ENCODE measurements at regions not wholly inside any gene's neighbourhood (a gene's known extent, or its start where the extent isn't known, plus 50 kb on each side); places are given as distances from the start of the nearest gene placed in this dataset.

GRCh38 chr18:77772177-77772576, 522.5 kb downstream of the GALR1 start:
- no peak for TF ChIP-seq ZFP3 (CRISPR knock-in tag; IDR thresholded peaks at IDR 0.05)
- no peak for TF ChIP-seq BACH2 (CRISPR knock-in tag; IDR thresholded peaks at IDR 0.05; ENCODE audit: borderline replicate concordance)
- TF ChIP-seq ZNF8 (CRISPR knock-in tag; IDR thresholded peaks at IDR 0.05), result no peak
- ATAC-seq, result no peak

GRCh38 chr18:77776104-77776503, 526.5 kb downstream of the GALR1 start:
- ATAC-seq, result no peak
- TF ChIP-seq CSDC2 (CRISPR knock-in tag; IDR thresholded peaks at IDR 0.05) (no peak), BACH2 (CRISPR knock-in tag; IDR thresholded peaks at IDR 0.05; ENCODE audit: borderline replicate concordance) (no peak), ZC3H10 (CRISPR knock-in tag; IDR thresholded peaks at IDR 0.05) (no peak), ZNF70 (CRISPR knock-in tag; IDR thresholded peaks at IDR 0.05) (no peak), OSR1 (CRISPR knock-in tag; IDR thresholded peaks at IDR 0.05) (no peak), PPARA (CRISPR knock-in tag; IDR thresholded peaks at IDR 0.05; ENCODE audit: borderline replicate concordance) (no peak), TCF4 (CRISPR knock-in tag; IDR thresholded peaks at IDR 0.05; ENCODE audit: borderline replicate concordance) (no peak), TOX (CRISPR knock-in tag; IDR thresholded peaks at IDR 0.05; ENCODE audit: borderline replicate concordance) (no peak), ESRRG (CRISPR knock-in tag; IDR thresholded peaks at IDR 0.05) (no peak), ZFP30 (CRISPR knock-in tag; IDR thresholded peaks at IDR 0.05) (no peak), POU6F1 (CRISPR knock-in tag; IDR thresholded peaks at IDR 0.05; ENCODE audit: borderline replicate concordance, low read depth) (no peak), GLIS3 (CRISPR knock-in tag; IDR thresholded peaks at IDR 0.05) (no peak), SNAI2 (CRISPR knock-in tag; IDR thresholded peaks at IDR 0.05) (no peak), RARB (CRISPR knock-in tag; IDR thresholded peaks at IDR 0.05) (no peak), CSRNP3 (CRISPR knock-in tag; IDR thresholded peaks at IDR 0.05) (no peak)

GRCh38 chr18:77777163-77777562, 527.5 kb downstream of the GALR1 start:
- TF ChIP-seq TCF4 (CRISPR knock-in tag; IDR thresholded peaks at IDR 0.05; ENCODE audit: borderline replicate concordance) (no peak), ESRRG (CRISPR knock-in tag; IDR thresholded peaks at IDR 0.05) (no peak), ISL1 (CRISPR knock-in tag; IDR thresholded peaks at IDR 0.05) (no peak), CSRNP3 (CRISPR knock-in tag; IDR thresholded peaks at IDR 0.05) (no peak)
- no peak for ATAC-seq

- TF ChIP-seq SNAI2 (CRISPR knock-in tag; IDR thresholded peaks at IDR 0.05) (no peak), PATZ1 (CRISPR knock-in tag; IDR thresholded peaks at IDR 0.05; ENCODE audit: borderline replicate concordance) (no peak), POU6F1 (CRISPR knock-in tag; IDR thresholded peaks at IDR 0.05; ENCODE audit: borderline replicate concordance, low read depth) (no peak), TOX (CRISPR knock-in tag; IDR thresholded peaks at IDR 0.05; ENCODE audit: borderline replicate concordance) (no peak), ZC3H10 (CRISPR knock-in tag; IDR thresholded peaks at IDR 0.05) (no peak), ZFP30 (CRISPR knock-in tag; IDR thresholded peaks at IDR 0.05) (no peak), OSR1 (CRISPR knock-in tag; IDR thresholded peaks at IDR 0.05) (no peak), PPARA (CRISPR knock-in tag; IDR thresholded peaks at IDR 0.05; ENCODE audit: borderline replicate concordance) (no peak), GLIS3 (CRISPR knock-in tag; IDR thresholded peaks at IDR 0.05) (no peak), ZFP3 (CRISPR knock-in tag; IDR thresholded peaks at IDR 0.05) (no peak), ZNF565 (CRISPR knock-in tag; conservative IDR thresholded peaks at IDR 0.05; ENCODE audit: low read depth) (no peak), ZNF70 (CRISPR knock-in tag; IDR thresholded peaks at IDR 0.05) (no peak), ISL1 (CRISPR knock-in tag; IDR thresholded peaks at IDR 0.05) (no peak)
- no peak for ATAC-seq
Observed at GRCh38 chr18:77784759-77785379, 535.2 kb downstream of the GALR1 start.
